Hepatocyte (in vitro differentiated cells): ENCODE measurements at regions not wholly inside any gene's neighbourhood (a gene's known extent, or its start where the extent isn't known, plus 50 kb on each side); places are given as distances from the start of the nearest gene placed in this dataset.

Experiments used
- CTCF ChIP-seq: fragments of 200-600 bp; sonication (generic); IDR thresholded peaks from 2 replicates; pipeline ENCODE4 v1.5.1; 2016; ENCODE audit warnings: antibody characterized with exemption, mild to moderate bottlenecking; ENCODE audit not compliant: poor library complexity
- EZH2 ChIP-seq: fragments of 200-600 bp; sonication (generic); IDR thresholded peaks from 2 replicates; pipeline ENCODE4 v1.6.1; 2016; ENCODE audit warnings: antibody characterized with exemption, mild to moderate bottlenecking, borderline replicate concordance

GRCh38 chr18:78660311-78660710, 319.3 kb upstream of the SALL3 start:
- TF ChIP-seq CTCF (no peak), EZH2 (no peak)
